Left ventricle myocardium superior (tissue), 1 donor: ENCODE measurements at regions not wholly inside any gene's neighbourhood (a gene's known extent, or its start where the extent isn't known, plus 50 kb on each side); places are given as distances from the start of the nearest gene placed in this dataset.

Experiments
- ATAC-seq: fragments of 200-7000 bp; cut with Tn5 transposase; one replicate; pipeline ENCODE4 v1.9.1; 2020; ENCODE audit warnings: mild to moderate bottlenecking, moderate library complexity
- DNase-seq: peaks from one replicate; pipeline ENCODE4 v3.0.0-alpha.2; 2020
- intact Hi-C: fragments of 100-400 bp; cut with micrococcal nuclease; formaldehyde crosslinking; loops from one replicate; pipeline ENCODE4 v1.11.0; 2022
- donor health status: DM: no; HTN: yes; CAD: no; lungs with severe emphysema.

- ATAC-seq (peak; percentile 87), DNase-seq (peak; percentile 91)
- intact Hi-C loops: no loop called here
Observed at GRCh38 chr19:46967578-46968032, 52.0 kb upstream of the NPAS1 start.
